DMS153 (cell line): ENCODE measurements at regions not wholly inside any gene's neighbourhood (a gene's known extent, or its start where the extent isn't known, plus 50 kb on each side); places are given as distances from the start of the nearest gene placed in this dataset.

Experiments used
- DNase-seq: peaks from one replicate; lab custom pipeline; 2025; lab: John Stamatoyannopoulos, UW

DNA sequence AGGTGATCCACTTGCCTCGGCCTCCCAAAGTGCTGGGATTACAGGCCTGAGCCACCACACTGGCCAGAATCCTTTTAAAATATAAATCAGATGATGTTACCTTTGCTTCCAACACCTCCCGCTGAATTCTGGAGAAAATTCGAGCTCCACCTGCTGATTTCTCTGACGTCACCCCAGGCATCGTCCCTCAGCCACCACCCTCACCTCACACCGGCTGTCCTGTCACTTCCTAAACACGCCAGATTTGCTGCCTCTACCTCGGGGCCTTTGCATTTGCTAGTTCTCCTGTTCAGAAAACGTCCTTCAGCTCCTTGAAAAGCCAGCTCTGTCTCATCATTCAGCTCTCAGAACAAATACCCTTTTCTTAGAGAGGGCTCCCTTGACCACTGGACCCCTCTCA lies 57.9 kb downstream of the FBXO2 start:
- no peak for DNase-seq

DNA sequence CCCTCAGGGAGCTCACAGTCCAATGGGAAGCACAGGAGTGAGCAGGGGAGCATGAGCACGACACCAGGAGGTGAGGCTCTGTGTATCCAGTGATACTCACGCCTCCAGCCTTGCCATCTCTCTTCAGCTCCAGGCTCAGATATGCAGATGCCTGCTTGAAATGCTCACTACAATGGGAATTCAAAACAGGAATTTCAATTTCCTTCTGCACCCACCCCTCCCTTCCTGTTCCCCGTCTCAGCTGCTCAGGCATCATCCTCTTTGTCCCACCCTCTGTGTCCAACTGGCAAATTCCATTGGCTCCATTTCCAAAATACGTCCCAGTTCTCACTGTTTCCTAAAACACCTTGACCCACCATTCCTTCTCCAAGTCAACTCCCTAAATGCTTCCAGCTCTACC lies 58.9 kb downstream of the FBXO2 start:
- DNase-seq = no peak

DNA sequence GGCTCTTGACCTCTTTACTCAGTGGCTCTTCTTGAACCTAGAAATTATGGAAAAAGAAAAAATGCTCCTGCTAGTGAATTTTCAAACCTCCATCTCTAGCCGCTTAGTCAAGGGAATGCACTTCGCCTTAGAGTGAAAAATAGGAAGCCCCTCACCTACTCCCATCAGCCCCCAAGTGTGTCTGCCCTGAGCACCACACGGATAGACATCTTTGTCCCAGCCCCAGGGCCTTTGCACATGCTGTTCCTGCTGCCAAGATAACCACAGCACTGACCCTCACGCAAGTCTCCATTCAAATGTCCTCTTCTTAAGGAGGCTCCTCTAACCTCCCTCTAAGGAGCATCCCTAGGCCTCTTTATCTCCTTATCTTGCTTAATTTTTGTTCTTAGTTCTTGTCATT lies 59.6 kb downstream of the FBXO2 start:
- DNase-seq = no peak

DNA sequence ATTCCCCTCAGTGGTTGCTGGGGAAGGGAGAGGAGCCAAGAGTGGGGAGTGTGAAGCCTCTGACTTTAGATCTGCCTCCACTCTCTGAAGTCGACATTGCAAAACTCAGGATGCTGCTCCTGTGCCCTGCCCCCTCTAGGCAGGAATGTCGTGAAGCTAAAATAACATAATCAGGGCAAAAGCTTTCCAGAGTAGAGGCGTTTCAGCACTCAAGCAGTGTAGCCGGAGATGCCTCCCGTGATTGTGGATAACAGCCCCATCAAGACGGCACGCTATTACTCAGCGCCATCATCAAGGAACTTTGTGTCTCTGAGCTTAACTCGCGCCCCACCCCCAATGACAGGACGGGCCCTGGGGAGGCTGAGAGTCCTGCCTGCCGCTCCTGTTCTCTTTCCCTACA lies 60.0 kb downstream of the FBXO2 start:
- DNase-seq = no peak

DNA sequence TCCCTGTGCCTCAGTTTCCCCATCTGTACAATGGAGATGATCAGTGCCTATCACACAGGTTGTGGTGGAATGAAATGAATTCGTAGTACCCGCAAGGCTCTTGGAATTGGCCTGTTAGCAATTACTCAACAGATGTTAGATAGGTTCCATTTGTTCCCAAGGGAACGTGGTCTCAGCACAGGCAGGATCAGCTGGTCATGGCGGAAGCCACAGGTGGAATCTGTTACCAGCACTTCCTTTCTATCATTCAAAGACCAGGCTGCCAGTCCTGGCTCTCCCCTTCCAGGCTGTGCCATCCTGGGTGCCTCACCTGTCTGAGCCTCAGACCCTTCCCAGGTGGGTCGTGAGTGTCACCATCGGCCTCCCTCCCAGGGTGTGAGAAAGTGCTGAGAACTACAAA lies 61.5 kb downstream of the FBXO2 start:
- peak; percentile 65 for DNase-seq

DNA sequence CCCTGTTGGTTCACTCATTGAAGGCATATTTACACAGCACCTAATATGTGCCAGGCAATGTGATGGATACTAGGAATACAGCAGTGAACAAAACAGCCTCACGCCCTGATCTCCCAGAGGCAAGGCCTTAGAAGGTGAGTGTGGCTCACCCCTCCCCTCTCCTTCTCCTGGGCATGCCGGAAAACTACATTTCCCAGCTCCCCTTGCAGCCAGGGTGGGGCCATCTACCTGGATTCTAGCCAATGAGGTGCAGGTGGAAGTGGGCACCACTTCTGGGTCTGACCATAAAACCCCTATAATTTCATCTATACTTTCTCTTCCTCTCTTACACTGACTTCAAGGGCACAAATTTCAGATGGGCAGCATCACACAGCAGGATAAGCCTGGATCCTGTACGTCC lies 63.8 kb downstream of the FBXO2 start:
- DNase-seq = no peak
